Loucy (cell line): ENCODE measurements at regions not wholly inside any gene's neighbourhood (a gene's known extent, or its start where the extent isn't known, plus 50 kb on each side); places are given as distances from the start of the nearest gene placed in this dataset.
A peak's percentile ranks its signal among the peaks of the same experiment; 100 is the strongest.

ENCODE experiments used
- H2AFZ ChIP-seq: fragments of 200-600 bp; sonication (generic); 2 replicates; pipeline ENCODE4 v1.6.0; 2016; ENCODE audit warnings: antibody characterized with exemption, mild to moderate bottlenecking, low read length, moderate library complexity
- H3F3A ChIP-seq: fragments of 200-600 bp; 2 replicates; pipeline ENCODE4 v1.6.0; 2016; ENCODE audit warnings: antibody characterized with exemption, low read depth, mild to moderate bottlenecking
- H3K27me3 ChIP-seq: fragments of 200-600 bp; sonication (generic); 2 replicates; pipeline ENCODE4 v1.6.1; 2014; ENCODE audit warnings: low read length, mild to moderate bottlenecking; ENCODE audit not compliant: insufficient read depth, poor library complexity, severe bottlenecking
- H3K36me3 ChIP-seq: fragments of 200-600 bp; sonication (generic); 2 replicates; pipeline ENCODE4 v1.6.1; 2016; ENCODE audit warnings: low read length; ENCODE audit not compliant: insufficient read depth
- H3K4me1 ChIP-seq: fragments of 200-600 bp; sonication (generic); 2 replicates; pipeline ENCODE4 v1.5.1; 2014; ENCODE audit warnings: low read length, mild to moderate bottlenecking; ENCODE audit not compliant: insufficient read depth, poor library complexity, severe bottlenecking
- H3K4me2 ChIP-seq: fragments of 200-600 bp; sonication (generic); 2 replicates; pipeline ENCODE4 v1.6.0; 2014; ENCODE audit warnings: antibody characterized with exemption, low read length, low read depth, mild to moderate bottlenecking; ENCODE audit not compliant: poor library complexity, severe bottlenecking
- H3K4me3 ChIP-seq: fragments of 200-600 bp; sonication (generic); 2 replicates; pipeline ENCODE4 v1.5.1; 2014; ENCODE audit warnings: low read length, mild to moderate bottlenecking, mixed read lengths; ENCODE audit not compliant: poor library complexity, severe bottlenecking
- H3K79me2 ChIP-seq: fragments of 200-600 bp; sonication (generic); 2 replicates; pipeline ENCODE4 v1.6.1; 2014; ENCODE audit warnings: low read length; ENCODE audit not compliant: insufficient read depth
- H3K9ac ChIP-seq: fragments of 200-600 bp; sonication (generic); 2 replicates; pipeline ENCODE4 v1.6.0; 2014; ENCODE audit warnings: mild to moderate bottlenecking, low read depth, low read length, moderate library complexity; ENCODE audit not compliant: poor library complexity, severe bottlenecking
- H3K9me2 ChIP-seq: fragments of 200-600 bp; sonication (generic); replicated peaks from 2 replicates; pipeline ENCODE4 v1.6.1; 2016; ENCODE audit warnings: low read depth, low read length, mixed read lengths
- H3K9me3 ChIP-seq: fragments of 200-600 bp; sonication (generic); 2 replicates; pipeline ENCODE4 v1.6.1; 2014; ENCODE audit warnings: mild to moderate bottlenecking, antibody characterized with exemption, low read length, low read depth; ENCODE audit not compliant: insufficient read depth
- H4K20me1 ChIP-seq: fragments of 200-600 bp; sonication (generic); 2 replicates; pipeline ENCODE4 v1.6.0; 2014; ENCODE audit warnings: antibody characterized with exemption, low read length, mild to moderate bottlenecking; ENCODE audit not compliant: insufficient read depth, poor library complexity, severe bottlenecking
- CTCF ChIP-seq: fragments of 200-600 bp; sonication (generic); conservative IDR thresholded peaks from 2 replicates; pipeline ENCODE4 v1.5.1; 2014; ENCODE audit warnings: mild to moderate bottlenecking, antibody characterized with exemption, low read length
- EZH2phosphoT487 ChIP-seq: fragments of 200-600 bp; IDR thresholded peaks from 2 replicates; pipeline ENCODE4 v1.6.1; 2018; ENCODE audit warnings: antibody characterized with exemption, mild to moderate bottlenecking, moderate library complexity, borderline replicate concordance

GRCh38 chr2:175251425-175252041 is 70.0 kb upstream of the ATP5MC3 start:
- peaks cover 17% of the 10 kb centered on the region for H3K4me1 ChIP-seq
- no peaks in the 10 kb centered on the region for H4K20me1 ChIP-seq
- H3K9me3 ChIP-seq = no peaks in the 10 kb centered on the region
- H3K4me3 ChIP-seq = no peak overlapping the region
- H3K4me2 ChIP-seq = no peak overlapping the region
- no peaks in the 10 kb centered on the region for H3K36me3 ChIP-seq
- H3K9me2 ChIP-seq = no peaks in the 10 kb centered on the region
- no peaks in the 10 kb centered on the region for H3F3A ChIP-seq
- H3K27me3 ChIP-seq = no peaks in the 10 kb centered on the region
- no peaks in the 10 kb centered on the region for H3K79me2 ChIP-seq
- peak; percentile 90 for TF ChIP-seq CTCF
- TF ChIP-seq EZH2phosphoT487 = no peak
- H2AFZ ChIP-seq = no peak overlapping the region; the same call in 1 of the 2 replicates
- H3K9ac ChIP-seq = no peak overlapping the region

GRCh38 chr2:175247159-175247558 is 65.6 kb upstream of the ATP5MC3 start:
- Histone ChIP-seq H3K4me3 (no peak overlapping the region), H3K9me2 (no peaks in the 10 kb centered on the region), H3K36me3 (no peaks in the 10 kb centered on the region), H3F3A (0 out of 2 replicates have a peak, but pooled peaks cover 3% of the 10 kb centered on the region), H3K79me2 (no peaks in the 10 kb centered on the region), H3K4me2 (no peak overlapping the region), H3K4me1 (peaks cover 22% of the 10 kb centered on the region), H3K9me3 (no peaks in the 10 kb centered on the region), H3K27me3 (no peaks in the 10 kb centered on the region), H2AFZ (no peak overlapping the region), H4K20me1 (no peaks in the 10 kb centered on the region), H3K9ac (no peak overlapping the region)
- no peak for TF ChIP-seq CTCF
- TF ChIP-seq EZH2phosphoT487 = no peak

DNA sequence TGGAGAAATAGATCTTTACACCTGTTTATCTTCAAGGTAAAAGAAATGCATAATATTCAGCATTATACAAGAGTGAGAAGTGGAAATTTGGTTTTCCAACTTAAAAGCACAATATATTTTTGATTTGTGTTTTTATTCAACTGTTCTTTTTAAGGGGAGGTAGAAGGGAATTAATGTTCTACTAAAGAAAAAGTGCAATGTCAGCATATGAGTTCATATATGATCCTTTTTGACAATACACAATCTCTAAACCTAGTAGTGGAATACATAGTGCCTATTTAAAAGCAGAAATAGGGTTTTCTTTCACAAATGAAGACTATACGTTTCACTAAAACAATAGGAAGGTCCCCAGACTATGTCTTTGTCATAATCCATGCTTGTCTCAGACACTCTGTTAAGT is 63.2 kb upstream of the ATP5MC3 start:
- no peak overlapping the region for H3K9ac ChIP-seq
- no peaks in the 10 kb centered on the region for H4K20me1 ChIP-seq
- H3K36me3 ChIP-seq = no peaks in the 10 kb centered on the region
- no peak overlapping the region for H3K4me3 ChIP-seq
- TF ChIP-seq CTCF (no peak), EZH2phosphoT487 (no peak)
- 0 out of 2 replicates have a peak, but pooled peaks cover 3% of the 10 kb centered on the region for H3F3A ChIP-seq
- no peak overlapping the region for H3K4me2 ChIP-seq
- H3K4me1 ChIP-seq = peaks cover 22% of the 10 kb centered on the region
- no peaks in the 10 kb centered on the region for H3K27me3 ChIP-seq
- peak overlapping the region; percentile 29; the same call in 1 of the 2 replicates for H2AFZ ChIP-seq
- peaks cover 5% of the 10 kb centered on the region; the same call in 1 of the 2 replicates for H3K9me3 ChIP-seq
- no peaks in the 10 kb centered on the region for H3K9me2 ChIP-seq
- no peaks in the 10 kb centered on the region for H3K79me2 ChIP-seq
